ENCODE measurements at regions not wholly inside any gene's neighbourhood (a gene's known extent, or its start where the extent isn't known, plus 50 kb on each side); places are given as distances from the start of the nearest gene placed in this dataset.

- TF ChIP-seq ZNF18 (tag by site-specific recombination; IDR thresholded peaks at IDR 0.05) = 0 out of 2 replicates have a peak, but pooled peaks have one; percentile 22
- TF ChIP-seq ZNF513 (tag by site-specific recombination; IDR thresholded peaks at IDR 0.05) = no peak
- Histone ChIP-seq H3K4me3 (ENCODE audit: low read depth, low read length) (no peak overlapping the region), H3K9me3 (ENCODE audit: control insufficient read depth, insufficient read depth, low read depth, low read length) (no peaks in the 10 kb centered on the region), H3K36me3 (ENCODE audit: control insufficient read depth in 2 of 2, insufficient read depth in 1 of 2, low read length in 2 of 2) (no peaks in the 10 kb centered on the region), H3K4me1 (ENCODE audit: control insufficient read depth, insufficient read depth, low read length) (peaks cover 2% of the 10 kb centered on the region), H3K27ac (ENCODE audit: extremely low read depth, low read depth, low read length) (no peak overlapping the region)
- CTCF ChIA-PET = interaction anchor here (0.6 kb wide), 2 partner anchors 109 to 539 kb away, joined by 3 to 5 read pairs; no protein-coding TSS in a partner anchor
- POLR2A ChIA-PET = interaction anchor here (0.6 kb wide), 1 partner anchor 227 kb away, joined by 4 read pairs; no protein-coding TSS in a partner anchor
Observed at GRCh38 chr3:193776626-193777358, 183.8 kb downstream of the OPA1 start.

- ChIA-PET CTCF (interaction anchor here (4.3 kb wide), 1 partner anchor 539 kb away, joined by 40 read pairs; no protein-coding TSS in a partner anchor), POLR2A (interaction anchor here (0.6 kb wide), 1 partner anchor 226 kb away, joined by 4 read pairs; no protein-coding TSS in a partner anchor)
- H3K4me3 ChIP-seq (ENCODE audit: low read depth, low read length) = no peak overlapping the region
- peaks cover 6% of the 10 kb centered on the region for H3K4me1 ChIP-seq (ENCODE audit: control insufficient read depth, insufficient read depth, low read length)
- no peaks in the 10 kb centered on the region for H3K9me3 ChIP-seq (ENCODE audit: control insufficient read depth, insufficient read depth, low read depth, low read length)
- no peak for TF ChIP-seq ZNF624 (tag by site-specific recombination; IDR thresholded peaks at IDR 0.05)
- no peak for TF ChIP-seq ZNF354C (tag by site-specific recombination; IDR thresholded peaks at IDR 0.05; ENCODE audit: borderline replicate concordance, low read depth)
- TF ChIP-seq ZBTB7A (tag by site-specific recombination; IDR thresholded peaks at IDR 0.05; ENCODE audit: low read depth) = no peak
- no peak for TF ChIP-seq ZNF223 (tag by site-specific recombination; IDR thresholded peaks at IDR 0.05)
- no peak for TF ChIP-seq ZNF248 (tag by site-specific recombination; IDR thresholded peaks at IDR 0.05)
- no peak for TF ChIP-seq ZNF148 (tag by site-specific recombination; IDR thresholded peaks at IDR 0.05; ENCODE audit: borderline replicate concordance)
- no peak for TF ChIP-seq ZFP41 (tag by site-specific recombination; IDR thresholded peaks at IDR 0.05; ENCODE audit: borderline replicate concordance)
- TF ChIP-seq ZBTB17 (tag by site-specific recombination; IDR thresholded peaks at IDR 0.05) = no peak
- no peak for TF ChIP-seq SP7 (tag by site-specific recombination; IDR thresholded peaks at IDR 0.05)
- TF ChIP-seq ZNF362 (tag by site-specific recombination; IDR thresholded peaks at IDR 0.05) = no peak
- TF ChIP-seq ZNF548 (tag by site-specific recombination; IDR thresholded peaks at IDR 0.05) = no peak
- no peak for TF ChIP-seq ZNF639 (tag by site-specific recombination; IDR thresholded peaks at IDR 0.05)
- TF ChIP-seq CTCF (tag by site-specific recombination; IDR thresholded peaks at IDR 0.05) = no peak
- TF ChIP-seq ZNF561 (tag by site-specific recombination; IDR thresholded peaks at IDR 0.05; ENCODE audit: borderline replicate concordance) = no peak
- no peak for TF ChIP-seq SALL2 (tag by site-specific recombination; IDR thresholded peaks at IDR 0.05; ENCODE audit: borderline replicate concordance)
- no peak for TF ChIP-seq ZNF645 (tag by site-specific recombination; IDR thresholded peaks at IDR 0.05)
- H3K27ac ChIP-seq (ENCODE audit: extremely low read depth, low read depth, low read length) = no peak overlapping the region
- H3K36me3 ChIP-seq (ENCODE audit: control insufficient read depth in 2 of 2, insufficient read depth in 1 of 2, low read length in 2 of 2) = no peaks in the 10 kb centered on the region
Observed at GRCh38 chr3:193777524-193777923, 184.5 kb downstream of the OPA1 start.

All from HEK293 (cell line).